A172 (cell line): ENCODE measurements at regions not wholly inside any gene's neighbourhood (a gene's known extent, or its start where the extent isn't known, plus 50 kb on each side); places are given as distances from the start of the nearest gene placed in this dataset.

Experiments
- DNase-seq: peaks from one replicate; pipeline ENCODE4 v3.0.0-alpha.2; 2015; ENCODE audit warnings: low spot score

GRCh38 chr7:46675456-46675855 lies 754.4 kb upstream of the IGFBP3 start:
- DNase-seq, result no peak

GRCh38 chr7:46672861-46673260 lies 751.8 kb upstream of the IGFBP3 start:
- DNase-seq, result no peak

- DNase-seq, result no peak
These were observed 750.2 kb upstream of the IGFBP3 start for GRCh38 chr7:46671108-46671769.

GRCh38 chr7:46669028-46669427 lies 748.0 kb upstream of the IGFBP3 start:
- DNase-seq, result no peak

GRCh38 chr7:46664453-46664852 lies 743.4 kb upstream of the IGFBP3 start:
- DNase-seq, result no peak

GRCh38 chr7:46663025-46663424 lies 742.0 kb upstream of the IGFBP3 start:
- no peak for DNase-seq

- DNase-seq, result no peak
These were observed 740.4 kb upstream of the IGFBP3 start for GRCh38 chr7:46661431-46661830.

- DNase-seq, result no peak
These were observed 739.4 kb upstream of the IGFBP3 start for GRCh38 chr7:46660402-46660980.

GRCh38 chr7:46658281-46658680 lies 737.2 kb upstream of the IGFBP3 start:
- DNase-seq, result no peak

- DNase-seq, result peak; percentile 79
These were observed 733.7 kb upstream of the IGFBP3 start for GRCh38 chr7:46654546-46655443.

GRCh38 chr7:46653848-46654247 lies 732.8 kb upstream of the IGFBP3 start:
- DNase-seq, result no peak

GRCh38 chr7:46652317-46652716 lies 731.2 kb upstream of the IGFBP3 start:
- no peak for DNase-seq

- DNase-seq, result no peak
These were observed 730.6 kb upstream of the IGFBP3 start for GRCh38 chr7:46651561-46652088.

GRCh38 chr7:46651070-46651469 lies 730.0 kb upstream of the IGFBP3 start:
- no peak for DNase-seq

GRCh38 chr7:46649876-46650275 lies 728.8 kb upstream of the IGFBP3 start:
- no peak for DNase-seq

GRCh38 chr7:46637793-46638735 lies 717.0 kb upstream of the IGFBP3 start:
- no peak for DNase-seq

GRCh38 chr7:46636022-46636421 lies 715.0 kb upstream of the IGFBP3 start:
- no peak for DNase-seq

GRCh38 chr7:46633630-46634240 lies 712.7 kb upstream of the IGFBP3 start:
- no peak for DNase-seq

GRCh38 chr7:46633200-46633599 lies 712.1 kb upstream of the IGFBP3 start:
- DNase-seq, result no peak

- no peak for DNase-seq
These were observed 709.0 kb upstream of the IGFBP3 start for GRCh38 chr7:46630031-46630430.

GRCh38 chr7:46628389-46628788 lies 707.3 kb upstream of the IGFBP3 start:
- DNase-seq, result no peak
